CD8-positive, alpha-beta memory T cell (primary cell): ENCODE measurements at regions not wholly inside any gene's neighbourhood (a gene's known extent, or its start where the extent isn't known, plus 50 kb on each side); places are given as distances from the start of the nearest gene placed in this dataset.
"Not testable (repeated sequence)": the region's sequence is repeated elsewhere in the genome, so short reads cannot be mapped to it uniquely, and the experiment has no call there.

ENCODE experiments used
- CTCF ChIA-PET: fragments of 350-600 bp; sonication (Branson Sonifier 250); formaldehyde crosslinking; loops from one replicate; lab custom pipeline; 2021; ENCODE audit warnings: antibody characterized with exemption; lab: Charles Lee
- POLR2A ChIA-PET: fragments of 350-600 bp; sonication (Branson Sonifier 250); formaldehyde crosslinking; loops from one replicate; lab custom pipeline; 2021; ENCODE audit warnings: antibody characterized with exemption; lab: Charles Lee
- DNase-seq, 5 donors: peaks; one replicate each; pipeline versions ENCODE4 v3.0.0 to v3.0.0-alpha.2; 2020 to 2022; ENCODE audit warnings: mixed read lengths in 1 of 5
- H3K27ac ChIP-seq: one replicate; pipeline ENCODE4 v1.7.0; 2013; ENCODE audit warnings: low read depth, mild to moderate bottlenecking, low read length, moderate library complexity
- H3K27me3 ChIP-seq: 2 replicates; pipeline ENCODE4 v1.7.0; 2013; ENCODE audit warnings: low read length, mild to moderate bottlenecking; ENCODE audit not compliant: insufficient read depth, poor library complexity, severe bottlenecking
- H3K36me3 ChIP-seq: 2 replicates; pipeline ENCODE4 v1.7.0; 2013; ENCODE audit warnings: mild to moderate bottlenecking, low read length, moderate library complexity; ENCODE audit not compliant: insufficient read depth
- H3K4me1 ChIP-seq: 2 replicates; pipeline ENCODE4 v1.7.0; 2013; ENCODE audit warnings: mild to moderate bottlenecking, low read length, moderate library complexity; ENCODE audit not compliant: insufficient read depth
- H3K4me3 ChIP-seq: 2 replicates; pipeline ENCODE4 v1.7.0; 2013; ENCODE audit warnings: mild to moderate bottlenecking, low read length
- H3K9me3 ChIP-seq: 2 replicates; pipeline ENCODE4 v1.7.0; 2013; ENCODE audit warnings: mild to moderate bottlenecking, low read length
- H3K27ac Mint-ChIP-seq, 8 donors: one replicate each; pipeline ENCODE4 v1.8.0; 2020 to 2021; ENCODE audit warnings: mixed read lengths in 8 of 8, mild to moderate bottlenecking in 6 of 8, inconsistent platforms in 3 of 8, moderate library complexity in 3 of 8
- H3K27me3 Mint-ChIP-seq, 2 donors: one replicate each; pipeline ENCODE4 v1.8.0; 2020 to 2021; ENCODE audit warnings: mixed read lengths in 2 of 2, mild to moderate bottlenecking in 1 of 2, moderate library complexity in 1 of 2
- H3K36me3 Mint-ChIP-seq, 3 donors: one replicate each; pipeline ENCODE4 v1.8.0; 2020 to 2021; ENCODE audit warnings: mixed read lengths in 3 of 3, inconsistent platforms in 1 of 3, mild to moderate bottlenecking in 1 of 3
- H3K4me1 Mint-ChIP-seq, 3 donors: one replicate each; pipeline ENCODE4 v1.8.0; 2020 to 2021; ENCODE audit warnings: mixed read lengths in 3 of 3, inconsistent platforms in 1 of 3, mild to moderate bottlenecking in 1 of 3
- H3K4me3 Mint-ChIP-seq, 7 donors: one replicate each; pipeline ENCODE4 v1.8.0; 2020 to 2021; ENCODE audit warnings: mixed read lengths in 7 of 7, mild to moderate bottlenecking in 6 of 7, moderate library complexity in 4 of 7, inconsistent platforms in 2 of 7
- H3K9me3 Mint-ChIP-seq, 5 donors: one replicate each; pipeline ENCODE4 v1.8.0; 2020 to 2022; ENCODE audit warnings: mixed read lengths in 5 of 5, mild to moderate bottlenecking in 3 of 5, moderate library complexity in 2 of 5, inconsistent platforms in 1 of 5

GRCh38 chr4:164337219-164337944, 416.5 kb upstream of the SMIM31 start:
- no peak for DNase-seq
- Mint-ChIP-seq H3K4me3 (no peak overlapping the region), H3K36me3 (no peaks in the 10 kb centered on the region), H3K4me1 (no peaks in the 10 kb centered on the region), H3K27me3 (no peaks in the 10 kb centered on the region), H3K9me3 (peaks cover 2 to 31% (median 7%) of the 10 kb centered on the region in 5 donors), H3K27ac (no peak overlapping the region)
- Histone ChIP-seq H3K9me3 (no peaks in the 10 kb centered on the region), H3K36me3 (no peaks in the 10 kb centered on the region), H3K4me1 (no peaks in the 10 kb centered on the region), H3K27ac (no peak overlapping the region), H3K27me3 (no peaks in the 10 kb centered on the region), H3K4me3 (no peak overlapping the region)
- CTCF ChIA-PET, result no interaction called here
- POLR2A ChIA-PET, result no interaction called here

- H3K4me3 Mint-ChIP-seq, result no peak overlapping the region
- POLR2A ChIA-PET, result no interaction called here
- H3K9me3 Mint-ChIP-seq, result peaks cover 2 to 17% (median 9%) of the 10 kb centered on the region in 5 donors
- Histone ChIP-seq H3K9me3 (no peaks in the 10 kb centered on the region), H3K4me1 (no peaks in the 10 kb centered on the region), H3K27me3 (no peaks in the 10 kb centered on the region), H3K4me3 (no peak overlapping the region), H3K27ac (no peak overlapping the region), H3K36me3 (no peaks in the 10 kb centered on the region)
- H3K27ac Mint-ChIP-seq, result no peak overlapping the region
- no peaks in the 10 kb centered on the region for H3K36me3 Mint-ChIP-seq
- no peak for DNase-seq
- no peaks in the 10 kb centered on the region for H3K27me3 Mint-ChIP-seq
- H3K4me1 Mint-ChIP-seq, result no peaks in the 10 kb centered on the region
- CTCF ChIA-PET, result no interaction called here
These were observed 410.4 kb upstream of the SMIM31 start for GRCh38 chr4:164343472-164343976.

GRCh38 chr4:164345756-164346155, 408.2 kb upstream of the SMIM31 start:
- H3K9me3 Mint-ChIP-seq, result peaks cover 0 to 27% (median 12%) of the 10 kb centered on the region in 5 donors
- H3K4me3 Mint-ChIP-seq, result no peak overlapping the region
- Histone ChIP-seq H3K4me1 (no peaks in the 10 kb centered on the region), H3K4me3 (no peak overlapping the region), H3K9me3 (no peaks in the 10 kb centered on the region), H3K27ac (no peak overlapping the region), H3K27me3 (no peaks in the 10 kb centered on the region), H3K36me3 (no peaks in the 10 kb centered on the region)
- ChIA-PET POLR2A (no interaction called here), CTCF (no interaction called here)
- H3K27me3 Mint-ChIP-seq, result no peaks in the 10 kb centered on the region
- H3K36me3 Mint-ChIP-seq, result no peaks in the 10 kb centered on the region
- DNase-seq, result no peak
- no peak overlapping the region for H3K27ac Mint-ChIP-seq
- no peaks in the 10 kb centered on the region for H3K4me1 Mint-ChIP-seq

- Mint-ChIP-seq H3K36me3 (no peaks in the 10 kb centered on the region), H3K4me1 (no peaks in the 10 kb centered on the region), H3K4me3 (no peak overlapping the region), H3K9me3 (peaks cover 0 to 12% (median 4%) of the 10 kb centered on the region in 5 donors), H3K27me3 (no peaks in the 10 kb centered on the region), H3K27ac (no peak overlapping the region)
- H3K4me1 ChIP-seq, result no peaks in the 10 kb centered on the region
- H3K27ac ChIP-seq, result no peak overlapping the region
- no peaks in the 10 kb centered on the region for H3K36me3 ChIP-seq
- H3K9me3 ChIP-seq, result no peaks in the 10 kb centered on the region
- H3K4me3 ChIP-seq, result no peak overlapping the region
- H3K27me3 ChIP-seq, result no peaks in the 10 kb centered on the region
- POLR2A ChIA-PET, result no interaction called here
- CTCF ChIA-PET, result no interaction called here
- DNase-seq, result no peak
These were observed 403.9 kb upstream of the SMIM31 start for GRCh38 chr4:164350061-164350460.

- H3K4me1 Mint-ChIP-seq, H3K27ac Mint-ChIP-seq, H3K4me1 ChIP-seq, H3K36me3 Mint-ChIP-seq, H3K9me3 ChIP-seq, H3K27me3 Mint-ChIP-seq, H3K36me3 ChIP-seq, H3K4me3 Mint-ChIP-seq, DNase-seq, H3K4me3 ChIP-seq, POLR2A ChIA-PET, CTCF ChIA-PET, H3K27me3 ChIP-seq, H3K27ac ChIP-seq: not testable (repeated sequence)
- peaks cover 0 to 12% (median 4%) of the 10 kb centered on the region in 5 donors for H3K9me3 Mint-ChIP-seq
These were observed 403.2 kb upstream of the SMIM31 start for GRCh38 chr4:164350716-164351115.

GRCh38 chr4:164357957-164358356, 396.0 kb upstream of the SMIM31 start:
- ChIA-PET POLR2A (no interaction called here), CTCF (no interaction called here)
- Histone ChIP-seq H3K27ac (no peak overlapping the region), H3K4me3 (no peak overlapping the region), H3K4me1 (no peaks in the 10 kb centered on the region), H3K27me3 (no peaks in the 10 kb centered on the region), H3K9me3 (no peaks in the 10 kb centered on the region), H3K36me3 (no peaks in the 10 kb centered on the region)
- no peak for DNase-seq
- peaks cover 0 to 7% (median 0%) of the 10 kb centered on the region in 5 donors for H3K9me3 Mint-ChIP-seq
- no peak overlapping the region for H3K27ac Mint-ChIP-seq
- no peak overlapping the region for H3K4me3 Mint-ChIP-seq
- no peaks in the 10 kb centered on the region for H3K27me3 Mint-ChIP-seq
- no peaks in the 10 kb centered on the region for H3K36me3 Mint-ChIP-seq
- H3K4me1 Mint-ChIP-seq, result no peaks in the 10 kb centered on the region

- CTCF ChIA-PET, result no interaction called here
These were observed 395.5 kb upstream of the SMIM31 start for GRCh38 chr4:164358400-164358799.

GRCh38 chr4:164359881-164360280, 394.1 kb upstream of the SMIM31 start:
- Mint-ChIP-seq H3K36me3 (no peaks in the 10 kb centered on the region), H3K27me3 (no peaks in the 10 kb centered on the region), H3K27ac (no peak overlapping the region), H3K4me1 (no peaks in the 10 kb centered on the region), H3K4me3 (no peak overlapping the region), H3K9me3 (peaks cover 0 to 10% (median 0%) of the 10 kb centered on the region in 5 donors)
- H3K9me3 ChIP-seq, result no peaks in the 10 kb centered on the region
- POLR2A ChIA-PET, result no interaction called here
- no peaks in the 10 kb centered on the region for H3K4me1 ChIP-seq
- no peak overlapping the region for H3K4me3 ChIP-seq
- H3K27me3 ChIP-seq, result no peaks in the 10 kb centered on the region
- H3K36me3 ChIP-seq, result no peaks in the 10 kb centered on the region
- H3K27ac ChIP-seq, result no peak overlapping the region
- CTCF ChIA-PET, result no interaction called here
- no peak for DNase-seq

More at GRCh38 chr4:164358400-164358799, 395.5 kb upstream of the SMIM31 start:
- Mint-ChIP-seq H3K4me1 (no peaks in the 10 kb centered on the region), H3K4me3 (no peak overlapping the region), H3K36me3 (no peaks in the 10 kb centered on the region), H3K27me3 (no peaks in the 10 kb centered on the region), H3K9me3 (peaks cover 0 to 7% (median 0%) of the 10 kb centered on the region in 5 donors), H3K27ac (no peak overlapping the region)
- POLR2A ChIA-PET, result no interaction called here
- Histone ChIP-seq H3K9me3 (no peaks in the 10 kb centered on the region), H3K27ac (no peak overlapping the region), H3K36me3 (no peaks in the 10 kb centered on the region), H3K4me1 (no peaks in the 10 kb centered on the region), H3K4me3 (no peak overlapping the region), H3K27me3 (no peaks in the 10 kb centered on the region)
- no peak for DNase-seq
